Panc1 (cell line): ENCODE measurements at regions not wholly inside any gene's neighbourhood (a gene's known extent, or its start where the extent isn't known, plus 50 kb on each side); places are given as distances from the start of the nearest gene placed in this dataset.

Experiments
- ATAC-seq: fragments of 200-7000 bp; cut with Tn5 transposase; 2 replicates; pipeline ENCODE4 v1.9.1; 2020; ENCODE audit warnings: mild to moderate bottlenecking, moderate library complexity
- BruUV-seq: library from RNA; stranded (reverse); fragments of 400-500 nt; replicated peaks from 2 replicates; lab custom pipeline; 2021; lab: Mats Ljungman, UMichigan
- CTCF ChIA-PET: fragments of 300-600 bp; sonication (Branson Sonifier 250); formaldehyde crosslinking; loops from one replicate; lab custom pipeline; 2022; ENCODE audit warnings: antibody characterized with exemption; lab: Charles Lee
- POLR2A ChIA-PET: fragments of 300-600 bp; sonication (Branson Sonifier 250); formaldehyde crosslinking; loops from one replicate; lab custom pipeline; 2022; ENCODE audit warnings: antibody characterized with exemption; lab: Charles Lee
- DNase-seq: peaks from one replicate; pipeline ENCODE4 v3.0.0-alpha.2; 2010; ENCODE audit warnings: low read depth, low spot score
- H3K27ac ChIP-seq: 2 replicates; pipeline ENCODE4 v1.5.1; 2011; ENCODE audit warnings: mild to moderate bottlenecking, low read length, inconsistent platforms
- H3K27me3 ChIP-seq: fragments of 200-500 bp; sonication (Bioruptor generic); 2 replicates; pipeline ENCODE4 v1.6.0; 2014; ENCODE audit warnings: low read length, inconsistent platforms; ENCODE audit not compliant: control insufficient read depth, insufficient read depth
- H3K36me3 ChIP-seq: fragments of 200-500 bp; sonication (Bioruptor generic); 2 replicates; pipeline ENCODE4 v1.5.1; 2014; ENCODE audit warnings: inconsistent platforms, mild to moderate bottlenecking, low read length, moderate library complexity; ENCODE audit not compliant: control insufficient read depth, insufficient read depth
- H3K4me1 ChIP-seq: 2 replicates; pipeline ENCODE4 v1.5.1; 2011; ENCODE audit warnings: inconsistent platforms, mild to moderate bottlenecking, low read length, moderate library complexity; ENCODE audit not compliant: control insufficient read depth, insufficient read depth
- H3K4me3 ChIP-seq, 2 experiments: 2 replicates each; pipeline ENCODE4 v1.5.1; 2011 to 2012; ENCODE audit warnings: low read depth in 2 of 2, low read length in 2 of 2, mild to moderate bottlenecking in 2 of 2, inconsistent platforms in 1 of 2, moderate library complexity in 1 of 2
- H3K9me3 ChIP-seq: fragments of 200-500 bp; sonication (Bioruptor generic); 2 replicates; pipeline ENCODE4 v1.5.1; 2014; ENCODE audit warnings: low read depth, mild to moderate bottlenecking, inconsistent platforms, low read length, moderate library complexity; ENCODE audit not compliant: control insufficient read depth, insufficient read depth
- CTCF ChIP-seq: fragments of 450-650 bp; IDR thresholded peaks from 2 replicates; pipeline ENCODE4 v1.5.1; 2017; ENCODE audit warnings: mild to moderate bottlenecking
- POLR2AphosphoS5 ChIP-seq: IDR thresholded peaks from 2 replicates; pipeline ENCODE4 v1.6.1; 2012; ENCODE audit warnings: mild to moderate bottlenecking, low read depth, low read length, moderate library complexity
- REST ChIP-seq, 2 experiments: IDR thresholded peaks; 2 replicates each; pipeline ENCODE4 v1.6.1; 2011 to 2012; ENCODE audit warnings: low read depth in 2 of 2, control low read depth in 1 of 2, low read length in 1 of 2, mild to moderate bottlenecking in 1 of 2, moderate library complexity in 1 of 2; ENCODE audit not compliant: insufficient read depth in 1 of 2
- SIN3A ChIP-seq: IDR thresholded peaks from 2 replicates; pipeline ENCODE4 v1.6.1; 2012; ENCODE audit warnings: low read depth, mild to moderate bottlenecking, low read length, moderate library complexity, borderline replicate concordance; ENCODE audit not compliant: insufficient read depth
- TCF7L2 ChIP-seq: IDR thresholded peaks from 2 replicates; pipeline ENCODE4 v1.6.1; 2011; ENCODE audit warnings: mild to moderate bottlenecking, low read depth, low read length, inconsistent platforms
- in situ Hi-C: cut with HindIII; loops from 2 replicates; pipeline ENCODE4 v1.10.0; 2016; ENCODE audit warnings: low sequenced_read_pairs, low pct_unique_long_range_greater_than_20kb
- intact Hi-C: fragments of 100-400 bp; cut with micrococcal nuclease; formaldehyde crosslinking; loops from one replicate; pipeline ENCODE4 v1.10.0; 2022; ENCODE audit not compliant: unreplicated experiment

GRCh38 chr1:214953901-214954616, 128.5 kb upstream of the KCNK2 start:
- Histone ChIP-seq H3K36me3 (no peaks in the 10 kb centered on the region), H3K9me3 (no peaks in the 10 kb centered on the region), H3K27ac (no peak overlapping the region), H3K4me1 (no peaks in the 10 kb centered on the region), H3K4me3 (no peak overlapping the region), H3K27me3 (no peaks in the 10 kb centered on the region; the same call in 1 of the 2 replicates)
- in situ Hi-C loops (no loop called here), intact Hi-C loops (no loop called here)
- BruUV-seq: no TSS peak
- CTCF ChIA-PET: no interaction called here
- DNase-seq (no peak), ATAC-seq (no peak)
- TF ChIP-seq CTCF (no peak), SIN3A (no peak), TCF7L2 (no peak), REST (IDR thresholded peaks at IDR 0.05; ENCODE audit: insufficient read depth in 1 of 2, low read depth in 2 of 2, low read length in 1 of 2) (no peak), POLR2AphosphoS5 (no peak)
- POLR2A ChIA-PET: no interaction called here

- CTCF ChIA-PET: no interaction called here
- TF ChIP-seq SIN3A (no peak), POLR2AphosphoS5 (no peak), CTCF (no peak), REST (IDR thresholded peaks at IDR 0.05; ENCODE audit: insufficient read depth in 1 of 2, low read depth in 2 of 2, low read length in 1 of 2) (no peak), TCF7L2 (no peak)
- Histone ChIP-seq H3K4me3 (no peak overlapping the region), H3K27ac (no peak overlapping the region), H3K27me3 (no peaks in the 10 kb centered on the region; the same call in 1 of the 2 replicates), H3K9me3 (no peaks in the 10 kb centered on the region), H3K4me1 (no peaks in the 10 kb centered on the region), H3K36me3 (no peaks in the 10 kb centered on the region)
- POLR2A ChIA-PET: no interaction called here
- in situ Hi-C loops (no loop called here), intact Hi-C loops (no loop called here)
- no TSS peak for BruUV-seq
- no peak for ATAC-seq
- no peak for DNase-seq
Observed at GRCh38 chr1:214954617-214954949, 128.0 kb upstream of the KCNK2 start.
